OCI-LY1 (cell line): ENCODE measurements at regions not wholly inside any gene's neighbourhood (a gene's known extent, or its start where the extent isn't known, plus 50 kb on each side); places are given as distances from the start of the nearest gene placed in this dataset.
"Not testable (repeated sequence)": the region's sequence is repeated elsewhere in the genome, so short reads cannot be mapped to it uniquely, and the experiment has no call there.

ENCODE experiments used
- H2AFZ ChIP-seq: fragments of 200-600 bp; sonication (generic), shearing (Covaris generic); 2 replicates; pipeline ENCODE4 v1.6.0; 2014; ENCODE audit warnings: antibody characterized with exemption, mild to moderate bottlenecking, low read length
- H3F3A ChIP-seq: fragments of 200-600 bp; sonication (generic), shearing (Covaris generic); 2 replicates; pipeline ENCODE4 v1.6.0; 2014; ENCODE audit warnings: mild to moderate bottlenecking, antibody characterized with exemption, low read length, moderate library complexity; ENCODE audit not compliant: insufficient read depth
- H3K27ac ChIP-seq: fragments of 200-600 bp; sonication (generic); 2 replicates; pipeline ENCODE4 v1.5.1; 2014; ENCODE audit warnings: low read length, mixed run types, mild to moderate bottlenecking, low read depth; ENCODE audit not compliant: poor library complexity, severe bottlenecking
- H3K27me3 ChIP-seq: fragments of 200-600 bp; sonication (generic); 2 replicates; pipeline ENCODE4 v1.6.0; 2014; ENCODE audit warnings: antibody characterized with exemption, mild to moderate bottlenecking, low read length, moderate library complexity; ENCODE audit not compliant: insufficient read depth
- H3K36me3 ChIP-seq: fragments of 200-600 bp; sonication (generic); 2 replicates; pipeline ENCODE4 v1.6.1; 2014; ENCODE audit warnings: mild to moderate bottlenecking, antibody characterized with exemption, low read length, moderate library complexity, mixed read lengths; ENCODE audit not compliant: insufficient read depth
- H3K4me1 ChIP-seq: fragments of 200-600 bp; sonication (generic); 2 replicates; pipeline ENCODE4 v1.5.1; 2014; ENCODE audit warnings: mild to moderate bottlenecking, low read length, moderate library complexity; ENCODE audit not compliant: insufficient read depth, severe bottlenecking
- H3K4me2 ChIP-seq: fragments of 200-600 bp; sonication (generic), shearing (Covaris generic); 2 replicates; pipeline ENCODE4 v1.6.1; 2014; ENCODE audit warnings: low read length
- H3K4me3 ChIP-seq: fragments of 200-600 bp; sonication (generic); 2 replicates; pipeline ENCODE4 v1.5.1; 2014; ENCODE audit warnings: low read length, low read depth, mild to moderate bottlenecking, mixed read lengths; ENCODE audit not compliant: poor library complexity, severe bottlenecking
- H3K79me2 ChIP-seq: fragments of 200-600 bp; shearing (Covaris generic); 2 replicates; pipeline ENCODE4 v1.6.1; 2016; ENCODE audit warnings: mixed run types, low read length, mixed read lengths; ENCODE audit not compliant: insufficient read depth
- H3K9ac ChIP-seq: fragments of 200-600 bp; sonication (generic), shearing (Covaris generic); 2 replicates; pipeline ENCODE4 v1.6.1; 2014; ENCODE audit warnings: mild to moderate bottlenecking, low read length, mixed read lengths
- H3K9me2 ChIP-seq: fragments of 200-600 bp; sonication (generic), shearing (Covaris generic); 2 replicates; pipeline ENCODE4 v1.6.1; 2014; ENCODE audit warnings: low read depth, mild to moderate bottlenecking, low read length, mixed read lengths
- H3K9me3 ChIP-seq: fragments of 200-600 bp; shearing (Covaris generic); 2 replicates; pipeline ENCODE4 v1.6.1; 2014; ENCODE audit warnings: low read length, mixed read lengths
- H4K20me1 ChIP-seq: fragments of 200-600 bp; sonication (generic), shearing (Covaris generic); 2 replicates; pipeline ENCODE4 v1.6.0; 2016; ENCODE audit warnings: mild to moderate bottlenecking, low read length; ENCODE audit not compliant: insufficient read depth
- EZH2 ChIP-seq: fragments of 200-600 bp; sonication (generic), shearing (Covaris generic); IDR thresholded peaks from 2 replicates; pipeline ENCODE4 v1.8.0; 2017; ENCODE audit warnings: borderline replicate concordance, mixed run types, mild to moderate bottlenecking, antibody characterized with exemption, low read length, moderate library complexity, mixed read lengths
- TF ChIP-seq, protein P1 (sequence below): fragments of 200-600 bp; sonication (generic), shearing (Covaris generic); IDR thresholded peaks from 2 replicates; pipeline ENCODE4 v1.5.1; 2017; ENCODE audit warnings: mild to moderate bottlenecking, antibody characterized with exemption, low read length, moderate library complexity, mixed read lengths

DNA sequence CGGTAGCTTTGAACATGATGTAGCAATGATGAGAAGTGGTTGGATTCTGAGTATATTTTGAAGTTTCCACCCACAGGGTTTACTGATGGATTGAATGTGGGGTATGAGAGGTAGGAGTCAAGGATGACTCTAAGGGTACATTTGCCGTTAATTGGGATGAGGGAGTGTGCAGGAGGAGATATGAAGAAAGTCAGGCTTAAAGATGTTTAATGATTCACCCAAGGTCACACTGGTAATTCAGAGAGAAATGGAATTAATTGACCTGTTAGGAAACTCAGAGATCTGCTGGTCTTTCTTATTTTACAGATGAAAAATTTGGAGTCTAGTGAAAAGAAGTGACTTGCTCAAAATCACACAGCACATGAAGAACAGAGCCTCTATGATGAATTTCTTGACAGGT lies 390.7 kb downstream of the GBA3 start:
- Histone ChIP-seq H3F3A (no peaks in the 10 kb centered on the region), H3K9me3 (no peaks in the 10 kb centered on the region), H2AFZ (no peak overlapping the region), H3K4me1 (no peaks in the 10 kb centered on the region), H3K4me2 (no peak overlapping the region), H3K27ac (no peak overlapping the region), H3K36me3 (no peaks in the 10 kb centered on the region), H3K27me3 (no peaks in the 10 kb centered on the region), H3K9me2 (no peaks in the 10 kb centered on the region), H3K79me2 (no peaks in the 10 kb centered on the region), H3K4me3 (no peak overlapping the region), H4K20me1 (no peaks in the 10 kb centered on the region), H3K9ac (no peak overlapping the region)
- TF ChIP-seq, protein P1, sequence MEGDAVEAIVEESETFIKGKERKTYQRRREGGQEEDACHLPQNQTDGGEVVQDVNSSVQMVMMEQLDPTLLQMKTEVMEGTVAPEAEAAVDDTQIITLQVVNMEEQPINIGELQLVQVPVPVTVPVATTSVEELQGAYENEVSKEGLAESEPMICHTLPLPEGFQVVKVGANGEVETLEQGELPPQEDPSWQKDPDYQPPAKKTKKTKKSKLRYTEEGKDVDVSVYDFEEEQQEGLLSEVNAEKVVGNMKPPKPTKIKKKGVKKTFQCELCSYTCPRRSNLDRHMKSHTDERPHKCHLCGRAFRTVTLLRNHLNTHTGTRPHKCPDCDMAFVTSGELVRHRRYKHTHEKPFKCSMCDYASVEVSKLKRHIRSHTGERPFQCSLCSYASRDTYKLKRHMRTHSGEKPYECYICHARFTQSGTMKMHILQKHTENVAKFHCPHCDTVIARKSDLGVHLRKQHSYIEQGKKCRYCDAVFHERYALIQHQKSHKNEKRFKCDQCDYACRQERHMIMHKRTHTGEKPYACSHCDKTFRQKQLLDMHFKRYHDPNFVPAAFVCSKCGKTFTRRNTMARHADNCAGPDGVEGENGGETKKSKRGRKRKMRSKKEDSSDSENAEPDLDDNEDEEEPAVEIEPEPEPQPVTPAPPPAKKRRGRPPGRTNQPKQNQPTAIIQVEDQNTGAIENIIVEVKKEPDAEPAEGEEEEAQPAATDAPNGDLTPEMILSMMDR, result no peak
- TF ChIP-seq EZH2, result no peak

DNA sequence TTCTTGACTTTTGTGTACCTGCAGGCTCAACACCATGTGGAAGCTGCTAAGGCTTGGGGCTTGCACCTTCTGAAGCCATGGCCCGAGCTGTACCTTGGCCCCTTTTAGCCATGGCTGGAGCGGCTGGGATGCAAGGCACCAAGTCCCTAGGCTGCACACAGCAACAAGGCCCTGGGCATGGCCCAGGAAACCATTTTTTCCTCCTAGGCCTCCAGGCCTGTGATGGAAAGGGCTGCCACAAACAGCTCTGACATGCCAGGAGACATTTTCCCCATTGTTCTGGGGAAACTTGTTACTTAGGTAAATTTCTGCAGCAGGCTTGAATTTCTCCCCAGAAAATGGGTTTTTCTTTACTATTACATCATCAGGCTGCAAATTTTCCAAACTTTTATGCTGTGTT lies 387.4 kb downstream of the GBA3 start:
- not testable (repeated sequence) for H3K27me3 ChIP-seq, H3K9me3 ChIP-seq

GRCh38 chr4:23070848-23071570 lies 378.3 kb downstream of the GBA3 start:
- no peak overlapping the region for H3K27ac ChIP-seq
- H3F3A ChIP-seq, result no peaks in the 10 kb centered on the region
- H3K9me2 ChIP-seq, result no peaks in the 10 kb centered on the region
- H3K9me3 ChIP-seq, result no peaks in the 10 kb centered on the region
- no peak overlapping the region for H2AFZ ChIP-seq
- H3K4me1 ChIP-seq, result no peaks in the 10 kb centered on the region
- no peaks in the 10 kb centered on the region for H3K27me3 ChIP-seq
- TF ChIP-seq, protein P1, result no peak
- TF ChIP-seq EZH2, result no peak
- no peaks in the 10 kb centered on the region for H3K36me3 ChIP-seq
- H3K9ac ChIP-seq, result no peak overlapping the region
- H3K4me2 ChIP-seq, result no peak overlapping the region
- H3K79me2 ChIP-seq, result no peaks in the 10 kb centered on the region
- H4K20me1 ChIP-seq, result no peaks in the 10 kb centered on the region
- H3K4me3 ChIP-seq, result no peak overlapping the region

More for the DNA sequence above, 387.4 kb downstream of the GBA3 start:
- H3K4me3 ChIP-seq, H3K9me2 ChIP-seq, H4K20me1 ChIP-seq, H3K4me1 ChIP-seq, H3K79me2 ChIP-seq, H3F3A ChIP-seq, H3K4me2 ChIP-seq, H3K9ac ChIP-seq, H3K36me3 ChIP-seq, H2AFZ ChIP-seq, H3K27ac ChIP-seq: not testable (repeated sequence)

DNA sequence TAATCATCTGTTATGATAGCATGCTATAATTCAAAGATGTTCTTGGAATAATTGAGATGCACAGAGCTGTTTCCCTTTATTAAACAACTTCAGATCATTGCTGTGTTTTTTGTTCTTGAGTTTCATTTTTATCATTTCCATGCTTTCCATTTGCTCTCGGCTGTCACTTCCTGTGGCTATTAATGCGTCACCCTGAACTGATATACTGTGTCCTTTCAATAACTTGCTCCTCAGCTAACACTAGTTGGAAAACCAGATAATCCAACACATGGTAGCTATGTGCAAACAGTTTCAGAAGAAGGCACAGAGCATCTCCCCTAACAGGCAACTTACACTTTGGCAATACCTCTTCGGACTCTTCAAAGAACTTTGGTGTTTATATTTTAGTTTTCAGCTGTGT lies 376.0 kb downstream of the GBA3 start:
- no peak overlapping the region for H3K27ac ChIP-seq
- no peaks in the 10 kb centered on the region for H4K20me1 ChIP-seq
- H3K27me3 ChIP-seq, result no peaks in the 10 kb centered on the region

More for the DNA sequence above, 376.0 kb downstream of the GBA3 start:
- no peaks in the 10 kb centered on the region for H3K36me3 ChIP-seq
- no peaks in the 10 kb centered on the region for H3K9me3 ChIP-seq
- H3K4me1 ChIP-seq, result no peaks in the 10 kb centered on the region
- H3K9ac ChIP-seq, result no peak overlapping the region
- no peak for TF ChIP-seq EZH2
- TF ChIP-seq, protein P1, result no peak
- no peak overlapping the region for H2AFZ ChIP-seq
- no peaks in the 10 kb centered on the region for H3F3A ChIP-seq
- H3K9me2 ChIP-seq, result no peaks in the 10 kb centered on the region
- H3K79me2 ChIP-seq, result no peaks in the 10 kb centered on the region
- no peak overlapping the region for H3K4me3 ChIP-seq
- no peak overlapping the region for H3K4me2 ChIP-seq
